BLaER1 (cell line): ENCODE measurements at regions not wholly inside any gene's neighbourhood (a gene's known extent, or its start where the extent isn't known, plus 50 kb on each side); places are given as distances from the start of the nearest gene placed in this dataset.

Experiments used
- H3K27ac ChIP-seq: shearing (Covaris generic); formaldehyde crosslinking; 2 replicates; pipeline ENCODE4 v1.8.1; 2022
- H3K27me3 ChIP-seq: shearing (Covaris generic); formaldehyde crosslinking; 2 replicates; pipeline ENCODE4 v1.8.1; 2022
- H3K36me3 ChIP-seq: shearing (Covaris generic); formaldehyde crosslinking; 2 replicates; pipeline ENCODE4 v1.8.1; 2022
- H3K4me1 ChIP-seq: shearing (Covaris generic); formaldehyde crosslinking; 2 replicates; pipeline ENCODE4 v1.8.1; 2022
- H3K4me2 ChIP-seq: shearing (Covaris generic); formaldehyde crosslinking; 2 replicates; pipeline ENCODE4 v1.8.1; 2022
- H3K4me3 ChIP-seq: shearing (Covaris generic); formaldehyde crosslinking; 2 replicates; pipeline ENCODE4 v1.8.1; 2022
- H3K9ac ChIP-seq: shearing (Covaris generic); formaldehyde crosslinking; 2 replicates; pipeline ENCODE4 v1.8.1; 2022
- H3K9me3 ChIP-seq: shearing (Covaris generic); formaldehyde crosslinking; 2 replicates; pipeline ENCODE4 v1.8.1; 2022
- H4K20me1 ChIP-seq: shearing (Covaris generic); formaldehyde crosslinking; 2 replicates; pipeline ENCODE4 v1.8.1; 2022
- Cebpa-rat ChIP-seq: shearing (Covaris generic); IDR thresholded peaks from 2 replicates; pipeline ENCODE4 v1.8.1; 2022

GRCh38 chr3:94314218-94314883 is 251.5 kb downstream of the NSUN3 start:
- Histone ChIP-seq H3K36me3 (no peaks in the 10 kb centered on the region), H3K9ac (no peak overlapping the region), H3K9me3 (no peaks in the 10 kb centered on the region), H3K27me3 (no peaks in the 10 kb centered on the region), H3K4me2 (no peak overlapping the region), H3K4me3 (no peak overlapping the region), H4K20me1 (no peaks in the 10 kb centered on the region), H3K4me1 (no peaks in the 10 kb centered on the region), H3K27ac (no peak overlapping the region)
- no peak for TF ChIP-seq Cebpa-rat

- H3K4me3 ChIP-seq: no peak overlapping the region
- H3K4me2 ChIP-seq: no peak overlapping the region
- no peaks in the 10 kb centered on the region for H3K36me3 ChIP-seq
- H3K27me3 ChIP-seq: no peaks in the 10 kb centered on the region
- no peak overlapping the region for H3K27ac ChIP-seq
- no peak for TF ChIP-seq Cebpa-rat
- no peaks in the 10 kb centered on the region for H4K20me1 ChIP-seq
- H3K9ac ChIP-seq: no peak overlapping the region
- H3K9me3 ChIP-seq: no peaks in the 10 kb centered on the region
- H3K4me1 ChIP-seq: no peaks in the 10 kb centered on the region
Observed at GRCh38 chr3:94317017-94317416, 254.2 kb downstream of the NSUN3 start.

- no peak overlapping the region for H3K9ac ChIP-seq
- H3K27ac ChIP-seq: no peak overlapping the region
- no peak for TF ChIP-seq Cebpa-rat
- no peaks in the 10 kb centered on the region for H4K20me1 ChIP-seq
- no peak overlapping the region for H3K4me2 ChIP-seq
- H3K27me3 ChIP-seq: no peaks in the 10 kb centered on the region
- H3K4me3 ChIP-seq: no peak overlapping the region
- no peaks in the 10 kb centered on the region for H3K4me1 ChIP-seq
- no peaks in the 10 kb centered on the region for H3K36me3 ChIP-seq
- no peaks in the 10 kb centered on the region for H3K9me3 ChIP-seq
Observed at GRCh38 chr3:94323596-94323995, 260.7 kb downstream of the NSUN3 start.

- TF ChIP-seq Cebpa-rat: no peak
- Histone ChIP-seq H3K27me3 (no peaks in the 10 kb centered on the region), H3K9me3 (no peaks in the 10 kb centered on the region), H3K4me3 (no peak overlapping the region), H3K27ac (no peak overlapping the region), H3K4me2 (no peak overlapping the region), H4K20me1 (no peaks in the 10 kb centered on the region), H3K4me1 (no peaks in the 10 kb centered on the region), H3K36me3 (no peaks in the 10 kb centered on the region), H3K9ac (no peak overlapping the region)
Observed at GRCh38 chr3:94331831-94332230, 269.0 kb downstream of the NSUN3 start.

GRCh38 chr3:94336046-94336753 is 273.3 kb downstream of the NSUN3 start:
- Histone ChIP-seq H3K9me3 (no peaks in the 10 kb centered on the region), H3K4me2 (no peak overlapping the region), H3K9ac (no peak overlapping the region), H4K20me1 (no peaks in the 10 kb centered on the region), H3K27ac (no peak overlapping the region), H3K27me3 (no peaks in the 10 kb centered on the region), H3K4me1 (no peaks in the 10 kb centered on the region), H3K36me3 (no peaks in the 10 kb centered on the region), H3K4me3 (no peak overlapping the region)
- TF ChIP-seq Cebpa-rat: no peak

GRCh38 chr3:94345101-94345500 is 282.2 kb downstream of the NSUN3 start:
- no peaks in the 10 kb centered on the region for H3K27me3 ChIP-seq
- no peak overlapping the region for H3K27ac ChIP-seq
- H3K4me3 ChIP-seq: no peak overlapping the region
- no peaks in the 10 kb centered on the region for H3K36me3 ChIP-seq
- no peak for TF ChIP-seq Cebpa-rat
- no peaks in the 10 kb centered on the region for H4K20me1 ChIP-seq
- no peak overlapping the region for H3K9ac ChIP-seq
- no peak overlapping the region for H3K4me2 ChIP-seq
- H3K4me1 ChIP-seq: no peaks in the 10 kb centered on the region
- no peaks in the 10 kb centered on the region for H3K9me3 ChIP-seq

GRCh38 chr3:94349310-94349878 is 286.5 kb downstream of the NSUN3 start:
- H4K20me1 ChIP-seq: no peaks in the 10 kb centered on the region
- TF ChIP-seq Cebpa-rat: no peak

GRCh38 chr3:94356581-94356980 is 293.7 kb downstream of the NSUN3 start:
- Histone ChIP-seq H3K4me1 (no peaks in the 10 kb centered on the region), H3K4me3 (no peak overlapping the region), H3K4me2 (no peak overlapping the region), H3K9ac (no peak overlapping the region), H3K27ac (no peak overlapping the region), H3K9me3 (no peaks in the 10 kb centered on the region), H4K20me1 (no peaks in the 10 kb centered on the region), H3K36me3 (no peaks in the 10 kb centered on the region), H3K27me3 (no peaks in the 10 kb centered on the region)
- TF ChIP-seq Cebpa-rat: no peak

More at GRCh38 chr3:94349310-94349878, 286.5 kb downstream of the NSUN3 start:
- Histone ChIP-seq H3K36me3 (no peaks in the 10 kb centered on the region), H3K9ac (no peak overlapping the region), H3K9me3 (no peaks in the 10 kb centered on the region), H3K27me3 (no peaks in the 10 kb centered on the region), H3K4me3 (no peak overlapping the region), H3K4me1 (no peaks in the 10 kb centered on the region), H3K4me2 (no peak overlapping the region), H3K27ac (no peak overlapping the region)

- Histone ChIP-seq H3K4me1 (no peaks in the 10 kb centered on the region), H3K4me3 (no peak overlapping the region), H3K36me3 (no peaks in the 10 kb centered on the region), H3K9ac (no peak overlapping the region), H3K4me2 (no peak overlapping the region), H4K20me1 (no peaks in the 10 kb centered on the region), H3K27me3 (no peaks in the 10 kb centered on the region), H3K27ac (no peak overlapping the region), H3K9me3 (no peaks in the 10 kb centered on the region)
- no peak for TF ChIP-seq Cebpa-rat
Observed at GRCh38 chr3:94359996-94360395, 297.1 kb downstream of the NSUN3 start.

GRCh38 chr3:94360987-94361386 is 298.1 kb downstream of the NSUN3 start:
- no peak for TF ChIP-seq Cebpa-rat
- no peak overlapping the region for H3K27ac ChIP-seq
- H3K36me3 ChIP-seq: no peaks in the 10 kb centered on the region
- H3K9ac ChIP-seq: no peak overlapping the region
- H3K4me2 ChIP-seq: no peak overlapping the region
- no peaks in the 10 kb centered on the region for H3K9me3 ChIP-seq
- no peaks in the 10 kb centered on the region for H3K4me1 ChIP-seq
- no peaks in the 10 kb centered on the region for H4K20me1 ChIP-seq
- H3K4me3 ChIP-seq: no peak overlapping the region
- no peaks in the 10 kb centered on the region for H3K27me3 ChIP-seq
